HFF-Myc (cell line): ENCODE measurements at regions not wholly inside any gene's neighbourhood (a gene's known extent, or its start where the extent isn't known, plus 50 kb on each side); places are given as distances from the start of the nearest gene placed in this dataset.
"Not testable (repeated sequence)": the region's sequence is repeated elsewhere in the genome, so short reads cannot be mapped to it uniquely, and the experiment has no call there.

Experiments
- DNase-seq: peaks from one replicate; pipeline ENCODE4 v3.0.0-alpha.2; 2011; ENCODE audit warnings: low read depth; ENCODE audit errors: extremely low read depth
- H3K4me3 ChIP-seq: replicated peaks from 2 replicates; pipeline ENCODE4 v1.5.1; 2011; ENCODE audit warnings: low read depth, mild to moderate bottlenecking, control low read depth, low read length
- CTCF ChIP-seq: IDR thresholded peaks from 2 replicates; pipeline ENCODE4 v1.5.1; 2012; ENCODE audit warnings: mild to moderate bottlenecking, low read depth, low read length, control low read depth; ENCODE audit errors: missing control alignments

- no peak for DNase-seq
- TF ChIP-seq CTCF, result no peak
- no peak overlapping the region for H3K4me3 ChIP-seq
Observed at GRCh38 chr5:45893309-45893708, 197.1 kb upstream of the HCN1 start.

DNA sequence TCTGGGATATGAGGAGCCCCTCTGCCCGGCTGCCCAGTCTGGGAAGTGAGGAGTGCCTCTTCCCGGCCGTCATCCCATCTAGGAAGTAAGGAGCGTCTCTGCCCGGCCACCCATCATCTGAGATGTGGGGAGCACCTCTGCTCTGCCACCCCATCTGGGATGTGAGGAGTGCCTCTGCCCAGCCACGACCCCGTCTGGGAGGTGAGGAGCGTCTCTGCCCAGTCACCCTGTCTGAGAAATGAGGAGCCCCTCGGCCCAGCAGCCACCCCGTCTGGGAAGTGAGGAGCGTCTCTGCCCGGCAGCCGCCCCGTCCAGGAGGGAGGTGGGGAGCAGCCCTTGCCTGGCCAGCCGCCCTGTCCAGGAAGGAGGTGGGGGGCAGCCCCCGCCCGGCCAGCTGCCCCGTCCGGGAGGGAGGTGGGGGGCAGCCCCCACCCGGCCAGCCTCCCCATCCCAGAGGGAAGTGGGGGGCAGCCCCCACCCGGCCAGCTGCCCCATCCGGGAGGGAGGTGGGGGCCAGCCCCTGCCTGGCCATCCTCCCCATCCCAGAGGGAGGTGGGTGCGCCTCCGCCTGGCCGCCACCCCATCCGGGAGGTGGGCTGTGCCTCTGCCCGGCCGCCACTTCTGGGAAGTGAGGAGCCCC lies 194.4 kb upstream of the HCN1 start:
- not testable (repeated sequence) for DNase-seq, H3K4me3 ChIP-seq

GRCh38 chr5:45862763-45863162 lies 166.6 kb upstream of the HCN1 start:
- DNase-seq, result no peak
- TF ChIP-seq CTCF, result no peak
- no peak overlapping the region for H3K4me3 ChIP-seq

- no peak overlapping the region for H3K4me3 ChIP-seq
- DNase-seq, result no peak
- TF ChIP-seq CTCF, result no peak
Observed at GRCh38 chr5:45847877-45848276, 151.7 kb upstream of the HCN1 start.

- H3K4me3 ChIP-seq, result no peak overlapping the region
- no peak for DNase-seq
- TF ChIP-seq CTCF, result no peak
Observed at GRCh38 chr5:45826055-45826454, 129.9 kb upstream of the HCN1 start.

GRCh38 chr5:45800331-45800730 lies 104.2 kb upstream of the HCN1 start:
- H3K4me3 ChIP-seq, result no peak overlapping the region
- no peak for DNase-seq
- TF ChIP-seq CTCF, result no peak

- no peak overlapping the region for H3K4me3 ChIP-seq
- DNase-seq, result no peak
- TF ChIP-seq CTCF, result no peak
Observed at GRCh38 chr5:45799388-45799787, 103.2 kb upstream of the HCN1 start.
